Stimulated activated effector memory CD8-positive, alpha-beta T cell treated with anti-CD3 and anti-CD28 coated beads, Interleukin-12 subunit alpha, Interleukin-12 subunit beta, amount 100 ng/mL, for 72 hours (primary cell): ENCODE measurements at regions not wholly inside any gene's neighbourhood (a gene's known extent, or its start where the extent isn't known, plus 50 kb on each side); places are given as distances from the start of the nearest gene placed in this dataset.

Experiments
- ATAC-seq: fragments of 150-1000 bp; cut with Tn5 transposase; 2 replicates; pipeline ENCODE4 v1.10.0; 2021
- DNase-seq, 2 donors: peaks; one replicate each; pipeline ENCODE4 v3.0.0; 2021 to 2022; ENCODE audit warnings: low spot score in 2 of 2
- H3K27ac Mint-ChIP-seq: one replicate; pipeline ENCODE4 v1.8.0; 2022; ENCODE audit warnings: mild to moderate bottlenecking, mixed read lengths
- H3K36me3 Mint-ChIP-seq: one replicate; pipeline ENCODE4 v1.8.0; 2022; ENCODE audit warnings: mild to moderate bottlenecking, mixed read lengths
- H3K4me1 Mint-ChIP-seq: one replicate; pipeline ENCODE4 v1.8.0; 2022; ENCODE audit warnings: mixed read lengths
- H3K4me3 Mint-ChIP-seq: one replicate; pipeline ENCODE4 v1.8.0; 2022; ENCODE audit warnings: mild to moderate bottlenecking, mixed read lengths
- H3K9me3 Mint-ChIP-seq: one replicate; pipeline ENCODE4 v1.8.0; 2022; ENCODE audit warnings: mixed read lengths

GRCh38 chr6:118761645-118762044, 110.3 kb upstream of the CEP85L start:
- no peaks in the 10 kb centered on the region for H3K9me3 Mint-ChIP-seq
- no peak for DNase-seq
- H3K4me1 Mint-ChIP-seq, result no peaks in the 10 kb centered on the region
- H3K36me3 Mint-ChIP-seq, result no peaks in the 10 kb centered on the region
- ATAC-seq, result no peak
- H3K27ac Mint-ChIP-seq, result no peak overlapping the region
- H3K4me3 Mint-ChIP-seq, result no peak overlapping the region

DNA sequence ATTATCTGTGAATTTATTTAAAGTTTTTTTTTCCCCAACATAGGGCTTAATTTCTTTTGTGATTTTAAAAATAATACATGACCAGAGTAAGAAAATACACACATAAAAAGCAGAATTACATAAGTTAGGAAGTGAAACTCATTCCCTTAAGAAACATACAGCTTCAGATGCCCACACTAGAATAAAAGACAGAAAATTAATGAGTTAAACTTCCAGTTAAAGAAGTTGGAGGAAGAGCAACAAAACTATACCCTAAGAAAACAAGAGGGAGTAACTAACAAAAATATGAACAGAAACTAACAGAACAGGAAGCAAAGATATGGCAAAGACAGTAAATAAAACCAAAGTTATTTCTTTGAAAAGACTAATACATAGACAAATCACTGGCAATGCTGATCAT, 107.6 kb upstream of the CEP85L start:
- Mint-ChIP-seq H3K9me3 (no peaks in the 10 kb centered on the region), H3K4me1 (no peaks in the 10 kb centered on the region), H3K27ac (no peak overlapping the region), H3K36me3 (no peaks in the 10 kb centered on the region), H3K4me3 (no peak overlapping the region)
- ATAC-seq (no peak), DNase-seq (no peak)

DNA sequence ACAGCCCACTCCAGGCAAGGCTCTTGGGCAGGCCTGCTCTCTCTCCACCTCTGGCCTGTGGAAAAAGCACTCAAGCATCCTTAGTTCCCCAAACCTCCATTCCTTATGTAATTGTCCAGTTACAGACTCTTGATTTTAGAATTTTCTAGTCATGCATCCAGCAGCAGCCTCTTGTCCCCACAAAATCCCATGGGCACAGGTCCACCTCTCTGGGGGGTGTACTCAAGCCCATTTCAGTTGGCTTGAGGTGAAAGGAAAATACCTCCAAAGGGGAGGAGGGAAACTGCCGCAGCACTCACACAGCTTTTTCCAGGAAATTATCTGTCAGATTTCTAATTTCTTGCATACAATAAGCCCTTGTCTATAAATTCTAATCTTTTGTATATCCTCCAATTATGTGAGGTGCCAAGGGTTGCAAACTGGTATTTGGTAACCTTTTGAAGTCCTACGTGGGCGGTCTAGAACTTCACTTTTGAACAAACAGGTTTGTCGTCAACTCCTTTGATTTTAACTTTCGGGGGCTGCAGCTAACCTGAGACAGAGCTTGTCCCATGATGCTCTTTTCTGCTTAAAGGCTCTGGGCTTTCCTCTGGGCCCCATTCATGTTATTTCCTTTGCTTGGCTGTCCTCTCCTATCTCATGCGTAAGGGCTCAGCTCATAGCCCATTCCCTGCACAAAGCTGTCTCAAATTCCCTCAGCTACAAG, 104.7 kb upstream of the CEP85L start:
- no peaks in the 10 kb centered on the region for H3K4me1 Mint-ChIP-seq
- ATAC-seq, result no peak
- H3K27ac Mint-ChIP-seq, result no peak overlapping the region
- H3K36me3 Mint-ChIP-seq, result no peaks in the 10 kb centered on the region
- no peak for DNase-seq
- H3K9me3 Mint-ChIP-seq, result peaks cover 3% of the 10 kb centered on the region
- no peak overlapping the region for H3K4me3 Mint-ChIP-seq

DNA sequence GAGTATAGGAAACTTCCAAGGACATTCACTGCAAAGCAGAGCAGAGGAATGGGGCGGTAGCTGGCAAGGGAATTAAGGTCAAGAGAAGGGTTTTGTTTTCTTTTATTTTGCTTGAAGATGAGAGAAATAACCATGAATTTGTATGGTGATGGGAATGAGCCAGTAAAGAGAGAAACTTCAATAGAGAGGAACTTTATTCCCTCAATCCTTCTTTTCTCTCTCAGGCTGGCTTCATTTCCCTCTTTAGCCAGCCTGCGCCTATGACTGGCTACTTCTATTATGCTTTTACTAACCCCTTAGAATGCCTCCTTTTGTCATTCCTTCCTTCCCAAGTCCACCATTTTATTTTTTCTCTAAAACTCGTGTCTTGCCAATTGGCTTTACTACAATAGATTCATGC, 101.4 kb upstream of the CEP85L start:
- H3K4me3 Mint-ChIP-seq, result no peak overlapping the region
- ATAC-seq (no peak), DNase-seq (no peak)
- H3K36me3 Mint-ChIP-seq, result no peaks in the 10 kb centered on the region
- peaks cover 14% of the 10 kb centered on the region for H3K4me1 Mint-ChIP-seq
- peaks cover 3% of the 10 kb centered on the region for H3K9me3 Mint-ChIP-seq
- H3K27ac Mint-ChIP-seq, result no peak overlapping the region

DNA sequence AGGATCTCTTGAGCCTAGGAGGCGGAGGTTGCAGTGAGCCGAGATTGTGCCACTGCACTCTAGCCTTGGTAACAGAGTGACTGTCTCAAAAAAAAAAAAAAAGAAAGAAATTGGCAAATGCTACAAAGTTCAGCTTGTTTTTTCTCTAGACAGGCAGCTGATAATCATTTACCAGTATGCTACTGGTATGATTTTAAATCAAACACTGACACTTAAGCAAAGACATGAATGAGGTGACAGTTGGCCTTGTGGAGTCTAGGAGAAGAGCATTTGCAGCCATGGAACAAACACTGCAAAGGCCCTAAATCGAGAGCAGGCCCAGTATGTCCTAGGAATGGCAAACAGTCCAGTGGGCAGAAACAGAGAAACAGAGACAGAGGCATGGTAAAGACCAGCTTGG, 99.7 kb upstream of the CEP85L start:
- H3K4me1 Mint-ChIP-seq, result peaks cover 17% of the 10 kb centered on the region
- DNase-seq, result no peak
- H3K9me3 Mint-ChIP-seq, result peaks cover 3% of the 10 kb centered on the region
- no peaks in the 10 kb centered on the region for H3K36me3 Mint-ChIP-seq
- no peak overlapping the region for H3K4me3 Mint-ChIP-seq
- no peak for ATAC-seq
- no peak overlapping the region for H3K27ac Mint-ChIP-seq

GRCh38 chr6:118750143-118750542, 98.8 kb upstream of the CEP85L start:
- Mint-ChIP-seq H3K4me1 (peaks cover 17% of the 10 kb centered on the region), H3K36me3 (no peaks in the 10 kb centered on the region), H3K27ac (no peak overlapping the region), H3K9me3 (peaks cover 3% of the 10 kb centered on the region), H3K4me3 (no peak overlapping the region)
- peak; percentile 81 for ATAC-seq
- no peak for DNase-seq

DNA sequence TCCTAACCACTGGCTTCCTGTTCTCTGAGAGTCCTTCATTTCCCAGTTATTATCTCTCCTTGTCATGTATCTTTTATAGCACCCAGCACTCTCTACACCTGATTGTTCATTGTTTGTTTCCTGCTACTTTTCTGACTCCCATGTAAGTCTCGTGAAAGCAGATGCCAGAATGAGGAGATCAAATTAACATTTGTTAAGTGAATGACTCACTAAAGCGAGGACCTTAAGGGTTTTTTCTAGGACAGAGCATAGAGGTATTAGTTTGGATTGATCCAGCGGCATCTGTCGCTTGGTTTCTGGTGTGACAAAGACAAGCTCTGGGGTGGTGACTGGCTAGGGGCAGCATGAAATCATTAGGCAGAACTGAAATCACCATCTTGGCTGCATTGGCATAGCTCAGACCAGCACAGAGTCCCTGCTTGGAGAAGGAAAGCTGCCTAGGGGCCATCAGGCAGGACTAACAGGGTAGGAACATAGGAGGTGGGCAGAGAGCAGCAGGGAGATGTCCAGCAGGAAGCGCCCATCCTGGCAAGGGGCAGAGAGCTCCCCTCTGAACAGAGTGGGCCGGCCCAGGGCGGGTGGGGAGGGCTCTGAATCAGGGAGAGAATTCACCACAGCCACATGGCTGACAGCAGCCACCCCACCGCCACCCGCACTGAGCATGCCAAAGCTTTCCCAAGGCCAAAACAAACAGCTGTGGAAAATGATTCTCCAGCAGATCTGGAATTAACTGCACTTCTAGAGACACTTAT, 97.1 kb upstream of the CEP85L start:
- H3K4me1 Mint-ChIP-seq, result peaks cover 17% of the 10 kb centered on the region
- ATAC-seq, result no peak

DNA sequence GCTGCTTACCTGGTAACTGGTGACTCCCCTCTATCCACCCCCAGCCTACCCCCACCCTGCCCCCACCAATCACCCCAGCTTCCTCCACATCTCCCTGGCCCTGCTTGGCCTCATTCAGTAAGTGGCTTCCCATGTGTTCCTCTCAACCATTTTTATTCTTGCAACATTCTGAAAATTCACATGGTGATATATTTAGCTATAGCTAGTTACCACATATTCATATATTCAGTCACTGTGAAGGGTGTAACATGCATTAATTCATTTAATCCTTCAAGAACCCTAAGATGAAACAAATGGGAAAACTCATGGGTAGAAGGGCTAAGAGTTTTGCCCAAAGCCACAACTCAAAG, 95.4 kb upstream of the CEP85L start:
- Mint-ChIP-seq H3K4me3 (no peak overlapping the region), H3K4me1 (peaks cover 17% of the 10 kb centered on the region), H3K9me3 (peaks cover 3% of the 10 kb centered on the region), H3K36me3 (no peaks in the 10 kb centered on the region), H3K27ac (no peak overlapping the region)
- no peak for ATAC-seq
- DNase-seq, result no peak

More for the DNA sequence above, 97.1 kb upstream of the CEP85L start:
- Mint-ChIP-seq H3K27ac (no peak overlapping the region), H3K4me3 (no peak overlapping the region), H3K36me3 (no peaks in the 10 kb centered on the region), H3K9me3 (peaks cover 3% of the 10 kb centered on the region)
- DNase-seq, result no peak

DNA sequence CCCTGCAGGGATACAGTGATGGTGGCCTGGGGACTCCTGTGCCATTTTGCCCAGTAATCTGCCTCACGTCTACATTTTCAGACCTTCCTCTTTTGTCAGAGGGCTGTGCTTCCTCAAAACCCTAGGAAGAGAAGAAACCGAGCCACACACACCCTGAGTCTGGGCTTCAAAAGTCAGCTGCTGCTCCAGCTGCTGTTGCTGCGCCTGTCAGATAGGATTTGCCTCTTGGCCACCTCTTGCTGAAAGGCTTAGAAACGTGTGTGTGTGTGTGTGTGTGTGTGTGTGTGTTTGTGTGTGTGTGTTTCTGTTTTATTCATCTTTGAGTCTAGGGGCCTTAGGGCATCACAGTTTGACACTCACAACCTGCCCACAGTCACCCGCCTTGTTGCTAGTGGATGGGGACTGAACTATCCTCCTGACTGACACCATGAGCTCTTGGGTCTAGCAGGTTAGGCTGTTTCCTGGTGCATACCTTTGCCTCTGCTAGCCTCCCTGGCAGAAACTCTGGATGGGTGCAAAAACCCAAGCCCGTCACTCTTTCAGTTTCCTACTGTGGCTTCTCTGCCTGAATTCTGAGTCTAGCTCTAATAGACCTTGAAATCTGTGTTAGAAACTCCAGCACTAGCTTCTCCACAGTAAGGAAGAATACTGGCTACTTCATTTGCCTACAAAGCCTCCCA, 94.9 kb upstream of the CEP85L start:
- Mint-ChIP-seq H3K36me3 (no peaks in the 10 kb centered on the region), H3K9me3 (peaks cover 2% of the 10 kb centered on the region), H3K4me3 (no peak overlapping the region), H3K27ac (no peak overlapping the region), H3K4me1 (peaks cover 17% of the 10 kb centered on the region)
- ATAC-seq (no peak), DNase-seq (no peak)

GRCh38 chr6:118745156-118745555, 93.8 kb upstream of the CEP85L start:
- DNase-seq, result no peak
- peaks cover 12% of the 10 kb centered on the region for H3K4me1 Mint-ChIP-seq
- no peak overlapping the region for H3K27ac Mint-ChIP-seq
- H3K36me3 Mint-ChIP-seq, result no peaks in the 10 kb centered on the region
- H3K4me3 Mint-ChIP-seq, result no peak overlapping the region
- no peak for ATAC-seq
- H3K9me3 Mint-ChIP-seq, result no peaks in the 10 kb centered on the region

DNA sequence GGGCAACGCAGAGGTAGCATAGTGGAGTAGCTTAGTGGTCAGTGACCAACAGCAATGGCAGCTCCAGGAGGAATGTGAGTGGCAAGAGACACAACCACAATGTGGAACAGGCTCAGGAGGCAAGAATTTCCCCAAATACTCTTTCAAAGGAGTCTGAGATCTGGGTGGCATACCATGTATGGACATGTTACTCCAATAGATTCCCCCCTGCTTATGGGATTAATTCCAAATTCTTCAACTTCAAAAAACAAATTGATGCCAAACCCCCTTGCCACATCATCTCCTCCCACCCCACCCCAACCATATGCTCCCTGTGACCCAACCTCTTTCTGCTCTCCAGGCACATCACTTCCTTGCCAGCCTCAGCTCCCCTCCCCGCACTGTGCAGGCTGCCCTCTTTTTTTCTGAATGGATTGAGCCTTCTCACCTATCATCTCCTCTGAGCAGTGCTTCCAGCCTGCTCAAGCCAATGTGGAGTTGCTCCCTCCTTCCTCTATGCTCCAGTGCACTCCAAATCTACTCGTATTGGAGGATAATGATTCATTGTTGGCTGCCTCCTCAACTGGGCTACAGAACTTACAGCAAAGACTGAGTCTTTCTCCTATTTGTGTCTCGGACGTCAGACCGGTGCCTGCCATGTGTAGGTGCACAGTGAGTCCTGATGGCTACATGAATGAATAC, 93.0 kb upstream of the CEP85L start:
- Mint-ChIP-seq H3K9me3 (no peaks in the 10 kb centered on the region), H3K4me3 (no peak overlapping the region), H3K36me3 (no peaks in the 10 kb centered on the region), H3K4me1 (peaks cover 11% of the 10 kb centered on the region), H3K27ac (no peak overlapping the region)
- ATAC-seq (no peak), DNase-seq (no peak)

DNA sequence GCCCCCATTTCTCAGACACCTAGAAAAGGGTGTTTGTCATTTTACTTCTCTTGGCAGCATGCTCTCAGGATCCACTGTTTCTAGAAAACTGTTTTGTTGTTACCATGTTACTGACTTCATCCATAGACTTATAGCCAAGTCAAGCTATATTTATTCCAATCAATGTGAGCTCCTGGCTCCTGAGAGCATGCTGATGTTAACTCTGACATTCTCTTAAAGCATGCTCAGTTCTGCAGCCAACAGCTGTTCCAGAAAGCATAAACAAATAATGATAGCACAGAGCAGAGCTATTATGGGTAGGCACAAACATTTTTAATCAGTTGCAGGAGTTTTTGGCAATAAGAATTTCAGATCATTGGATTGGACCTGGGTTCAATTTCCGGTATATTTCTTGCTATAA, 92.4 kb upstream of the CEP85L start:
- no peak overlapping the region for H3K4me3 Mint-ChIP-seq
- H3K9me3 Mint-ChIP-seq, result no peaks in the 10 kb centered on the region
- H3K4me1 Mint-ChIP-seq, result peaks cover 11% of the 10 kb centered on the region
- no peaks in the 10 kb centered on the region for H3K36me3 Mint-ChIP-seq
- no peak overlapping the region for H3K27ac Mint-ChIP-seq
- ATAC-seq (no peak), DNase-seq (no peak)

DNA sequence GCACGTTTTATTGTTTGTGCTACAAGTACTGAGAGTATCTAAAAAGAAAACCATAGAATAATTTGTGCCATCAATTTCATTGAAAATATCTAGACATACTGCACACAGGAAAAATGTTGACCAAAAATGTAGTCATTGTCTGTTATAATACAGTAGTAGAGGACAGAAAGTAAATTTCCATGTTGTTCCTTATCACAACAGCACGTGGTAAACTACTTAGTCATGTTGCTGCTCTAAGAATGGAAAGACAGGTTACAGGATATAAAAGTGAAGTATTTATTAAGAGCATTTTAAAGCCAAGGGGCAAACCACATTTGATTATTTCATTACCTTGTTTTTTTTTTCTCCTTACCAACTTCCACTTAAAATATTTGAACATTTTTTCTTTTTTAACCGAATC, 89.0 kb upstream of the CEP85L start:
- DNase-seq, result no peak
- Mint-ChIP-seq H3K27ac (no peak overlapping the region), H3K4me1 (peaks cover 19% of the 10 kb centered on the region), H3K36me3 (no peaks in the 10 kb centered on the region), H3K9me3 (no peaks in the 10 kb centered on the region), H3K4me3 (no peak overlapping the region)
- ATAC-seq, result no peak

- DNase-seq (no peak), ATAC-seq (no peak)
- Mint-ChIP-seq H3K36me3 (no peaks in the 10 kb centered on the region), H3K4me3 (no peak overlapping the region), H3K27ac (no peak overlapping the region), H3K4me1 (peaks cover 24% of the 10 kb centered on the region), H3K9me3 (no peaks in the 10 kb centered on the region)
Observed at GRCh38 chr6:118739696-118740353, 88.4 kb upstream of the CEP85L start.

DNA sequence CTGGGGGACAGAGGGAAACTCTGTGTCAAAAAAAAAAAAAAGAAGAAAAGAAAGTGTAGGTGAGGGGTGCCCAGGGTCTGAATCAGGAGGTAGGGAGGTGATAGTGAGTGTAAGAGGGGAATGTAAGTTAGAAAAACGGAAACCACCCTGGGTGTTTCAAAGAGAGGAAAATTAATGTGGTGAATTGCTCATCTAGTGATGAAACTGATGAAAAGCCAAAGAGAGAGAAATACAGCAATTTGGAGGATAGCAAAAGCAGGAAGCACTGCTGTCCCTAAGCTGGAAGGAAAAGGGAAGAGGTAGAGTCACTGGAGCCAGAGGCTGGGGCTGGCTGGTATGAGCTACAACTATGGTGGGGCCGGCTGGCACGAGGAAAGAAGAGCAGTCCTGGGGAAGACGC, 85.0 kb upstream of the CEP85L start:
- Mint-ChIP-seq H3K4me1 (peaks cover 24% of the 10 kb centered on the region), H3K36me3 (no peaks in the 10 kb centered on the region), H3K9me3 (no peaks in the 10 kb centered on the region), H3K4me3 (no peak overlapping the region), H3K27ac (no peak overlapping the region)
- ATAC-seq (peak; percentile 74), DNase-seq (no peak)
